NOMO-1 treated with DMSO at 0.1 percent for 48 hours (cell line): ENCODE measurements at regions not wholly inside any gene's neighbourhood (a gene's known extent, or its start where the extent isn't known, plus 50 kb on each side); places are given as distances from the start of the nearest gene placed in this dataset.
A peak's percentile ranks its signal among the peaks of the same experiment; 100 is the strongest.
"Not testable (repeated sequence)": the region's sequence is repeated elsewhere in the genome, so short reads cannot be mapped to it uniquely, and the experiment has no call there.

Experiments
- DNase-seq: peaks from one replicate; lab custom pipeline; 2025; ENCODE audit not compliant: unreplicated experiment; lab: John Stamatoyannopoulos, UW

- DNase-seq = no peak
Observed at GRCh38 chr11:107276077-107276476, 181.5 kb downstream of the CWF19L2 start.

GRCh38 chr11:107275632-107276031, 182.0 kb downstream of the CWF19L2 start:
- no peak for DNase-seq

- DNase-seq = no peak
Observed at GRCh38 chr11:107274138-107274537, 183.5 kb downstream of the CWF19L2 start.

- no peak for DNase-seq
Observed at GRCh38 chr11:107272561-107272960, 185.1 kb downstream of the CWF19L2 start.

GRCh38 chr11:107271425-107271824, 186.2 kb downstream of the CWF19L2 start:
- no peak for DNase-seq

- DNase-seq = no peak
Observed at GRCh38 chr11:107268977-107269376, 188.6 kb downstream of the CWF19L2 start.

GRCh38 chr11:107266455-107266854, 191.2 kb downstream of the CWF19L2 start:
- no peak for DNase-seq

GRCh38 chr11:107265591-107266121, 192.0 kb downstream of the CWF19L2 start:
- no peak for DNase-seq

GRCh38 chr11:107263844-107264563, 193.6 kb downstream of the CWF19L2 start:
- DNase-seq = peak; percentile 12

- DNase-seq = peak; percentile 51
Observed at GRCh38 chr11:107259811-107260221, 197.8 kb downstream of the CWF19L2 start.

- DNase-seq = no peak
Observed at GRCh38 chr11:107257710-107258109, 199.9 kb downstream of the CWF19L2 start.

GRCh38 chr11:107253661-107254060, 204.0 kb downstream of the CWF19L2 start:
- not testable (repeated sequence) for DNase-seq

GRCh38 chr11:107252429-107253161, 205.0 kb downstream of the CWF19L2 start:
- no peak for DNase-seq

GRCh38 chr11:107251298-107251697, 206.3 kb downstream of the CWF19L2 start:
- no peak for DNase-seq

- no peak for DNase-seq
Observed at GRCh38 chr11:107250017-107250416, 207.6 kb downstream of the CWF19L2 start.

- DNase-seq = no peak
Observed at GRCh38 chr11:107249054-107249453, 208.6 kb downstream of the CWF19L2 start.

GRCh38 chr11:107247167-107247861, 210.3 kb downstream of the CWF19L2 start:
- DNase-seq = no peak

GRCh38 chr11:107243929-107244328, 213.7 kb downstream of the CWF19L2 start:
- no peak for DNase-seq

GRCh38 chr11:107232451-107232850, 214.2 kb upstream of the GUCY1A2 start:
- no peak for DNase-seq

- no peak for DNase-seq
Observed at GRCh38 chr11:107224836-107225235, 206.6 kb upstream of the GUCY1A2 start.

- DNase-seq = no peak
Observed at GRCh38 chr11:107222916-107223460, 204.7 kb upstream of the GUCY1A2 start.
